ENCODE measurements at regions not wholly inside any gene's neighbourhood (a gene's known extent, or its start where the extent isn't known, plus 50 kb on each side); places are given as distances from the start of the nearest gene placed in this dataset.

- TF ChIP-seq CTCF (IDR thresholded peaks at IDR 0.05; ENCODE audit: low read depth, low read length), result no peak
- no peak for DNase-seq (ENCODE audit: extremely low read depth, low read depth)
These were observed 54.0 kb upstream of the FCN1 start for GRCh38 chr9:134971696-134972095.

- DNase-seq (ENCODE audit: extremely low read depth, low read depth), result no peak
- TF ChIP-seq CTCF (IDR thresholded peaks at IDR 0.05; ENCODE audit: low read depth, low read length), result no peak
These were observed 54.4 kb upstream of the FCN1 start for GRCh38 chr9:134972140-134972539.

- TF ChIP-seq CTCF (IDR thresholded peaks at IDR 0.05; ENCODE audit: low read depth, low read length), result no peak
- DNase-seq (ENCODE audit: extremely low read depth, low read depth), result no peak
These were observed 57.5 kb upstream of the FCN1 start for GRCh38 chr9:134975253-134975652.

- no peak for DNase-seq (ENCODE audit: extremely low read depth, low read depth)
- TF ChIP-seq CTCF (IDR thresholded peaks at IDR 0.05; ENCODE audit: low read depth, low read length), result no peak
These were observed 58.7 kb upstream of the FCN1 start for GRCh38 chr9:134976403-134976802.

GRCh38 chr9:134978272-134978671, 60.6 kb upstream of the FCN1 start:
- DNase-seq (ENCODE audit: extremely low read depth, low read depth), result no peak
- no peak for TF ChIP-seq CTCF (IDR thresholded peaks at IDR 0.05; ENCODE audit: low read depth, low read length)

GRCh38 chr9:134980516-134980915, 62.8 kb upstream of the FCN1 start:
- no peak for TF ChIP-seq CTCF (IDR thresholded peaks at IDR 0.05; ENCODE audit: low read depth, low read length)
- DNase-seq (ENCODE audit: extremely low read depth, low read depth), result no peak

- DNase-seq (ENCODE audit: extremely low read depth, low read depth), result no peak
- no peak for TF ChIP-seq CTCF (IDR thresholded peaks at IDR 0.05; ENCODE audit: low read depth, low read length)
These were observed 63.3 kb upstream of the FCN1 start for GRCh38 chr9:134980991-134981390.

Measured in AG09319 (cell line).